ENCODE measurements at regions not wholly inside any gene's neighbourhood (a gene's known extent, or its start where the extent isn't known, plus 50 kb on each side); places are given as distances from the start of the nearest gene placed in this dataset.

GRCh38 chr9:115207003-115207836 lies 89.3 kb upstream of the TNC start:
- H3K27me3 ChIP-seq (ENCODE audit: insufficient read depth): no peaks in the 10 kb centered on the region
- no peaks in the 10 kb centered on the region for H3K36me3 ChIP-seq (replicated peaks in 1 of 2; ENCODE audit: control insufficient read depth in 1 of 2, insufficient read depth in 2 of 2, low read length in 1 of 2)
- peak overlapping the region; percentile 73 to 89 for H3K27ac ChIP-seq (ENCODE audit: low read depth in 2 of 2, low read length in 1 of 2)
- H3K9me2 ChIP-seq: no peaks in the 10 kb centered on the region
- H3K4me3 ChIP-seq (ENCODE audit: low read depth in 2 of 2, low read length in 1 of 2): no peak overlapping the region
- POLR2A ChIA-PET: no interaction called here
- TF ChIP-seq PBX3 (IDR thresholded peaks at IDR 0.05) (peak; percentile 37; the same call in 1 of the 2 replicates), USF1 (IDR thresholded peaks at IDR 0.05; ENCODE audit: borderline replicate concordance, low read depth) (no peak), SMC3 (IDR thresholded peaks at IDR 0.05; ENCODE audit: low read depth, low read length) (no peak), IRF3 (IDR thresholded peaks at IDR 0.05; ENCODE audit: low read depth, low read length) (no peak), USF2 (IDR thresholded peaks at IDR 0.05; ENCODE audit: borderline replicate concordance, low read depth, low read length) (no peak), EP300 (IDR thresholded peaks at IDR 0.05; ENCODE audit: borderline replicate concordance in 1 of 2, low read depth in 1 of 2, low read length in 1 of 2) (peak in 1 of 2 experiments; percentile 11; a peak in 1 of 4 replicates), RCOR1 (IDR thresholded peaks at IDR 0.05; ENCODE audit: low read length) (no peak), SIN3A (IDR thresholded peaks at IDR 0.05; ENCODE audit: borderline replicate concordance, low read depth, low read length) (no peak)
- CTCF ChIA-PET: interaction anchor here (0.6 kb wide), 1 partner anchor 29 kb away, joined by 3 read pairs; no protein-coding TSS in a partner anchor
- WGBS (ENCODE audit: low lambda C conversion rate): 61% methylated on average over 3 of the region's 3 CpGs
- H3K4me1 ChIP-seq (ENCODE audit: control insufficient read depth in 1 of 2, insufficient read depth in 2 of 2, low read depth in 1 of 2, low read length in 1 of 2): peaks cover 22 to 58% of the 10 kb centered on the region in 2 experiments
- no peak for DNase-seq
- no peaks in the 10 kb centered on the region for H3K79me2 ChIP-seq (ENCODE audit: insufficient read depth)
- H3K9me3 ChIP-seq: no peaks in the 10 kb centered on the region
- H3K4me2 ChIP-seq: no peak overlapping the region
- H2AFZ ChIP-seq (ENCODE audit: low read depth): no peak overlapping the region; the same call in 1 of the 2 replicates
- H3K9ac ChIP-seq: no peak overlapping the region; the same call in 1 of the 2 replicates
- no peaks in the 10 kb centered on the region for H4K20me1 ChIP-seq (ENCODE audit: insufficient read depth)
- peaks cover 65% of the 10 kb centered on the region for H3F3A ChIP-seq (replicated peaks; ENCODE audit: insufficient read depth)

- peaks cover 54% of the 10 kb centered on the region for H3F3A ChIP-seq (replicated peaks; ENCODE audit: insufficient read depth)
- no peaks in the 10 kb centered on the region for H4K20me1 ChIP-seq (ENCODE audit: insufficient read depth)
- H3K4me3 ChIP-seq (ENCODE audit: low read depth in 2 of 2, low read length in 1 of 2): no peak overlapping the region
- no peaks in the 10 kb centered on the region for H3K9me3 ChIP-seq
- no peaks in the 10 kb centered on the region for H3K36me3 ChIP-seq (replicated peaks in 1 of 2; ENCODE audit: control insufficient read depth in 1 of 2, insufficient read depth in 2 of 2, low read length in 1 of 2)
- no peaks in the 10 kb centered on the region for H3K9me2 ChIP-seq
- POLR2A ChIA-PET: no interaction called here
- no peaks in the 10 kb centered on the region for H3K79me2 ChIP-seq (ENCODE audit: insufficient read depth)
- H3K27me3 ChIP-seq (ENCODE audit: insufficient read depth): no peaks in the 10 kb centered on the region
- H3K4me1 ChIP-seq (ENCODE audit: control insufficient read depth in 1 of 2, insufficient read depth in 2 of 2, low read depth in 1 of 2, low read length in 1 of 2): peaks cover 12 to 50% of the 10 kb centered on the region in 2 experiments
- H3K4me2 ChIP-seq: peak overlapping the region; percentile 16; the same call in 1 of the 2 replicates
- DNase-seq: no peak
- H3K27ac ChIP-seq (ENCODE audit: low read depth in 2 of 2, low read length in 1 of 2): peak overlapping the region; percentile 73 to 89
- CTCF ChIA-PET: no interaction called here
- H2AFZ ChIP-seq (ENCODE audit: low read depth): no peak overlapping the region
- H3K9ac ChIP-seq: no peak overlapping the region
- TF ChIP-seq ZBTB33 (IDR thresholded peaks at IDR 0.05; ENCODE audit: borderline replicate concordance, low read depth) (no peak), SMC3 (IDR thresholded peaks at IDR 0.05; ENCODE audit: low read depth, low read length) (no peak), FOXJ3 (CRISPR knock-in tag; IDR thresholded peaks at IDR 0.05) (no peak), NRF1 (IDR thresholded peaks at IDR 0.05; ENCODE audit: low read depth, low read length) (no peak), RFX5 (IDR thresholded peaks at IDR 0.05; ENCODE audit: low read length) (no peak), CHD2 (IDR thresholded peaks at IDR 0.05; ENCODE audit: low read length, partially characterized antibody) (no peak), MEF2A (IDR thresholded peaks at IDR 0.05; ENCODE audit: borderline replicate concordance, low read depth) (peak; percentile 16; the same call in 1 of the 2 replicates), NFIC (IDR thresholded peaks at IDR 0.05; ENCODE audit: borderline replicate concordance) (0 out of 2 replicates have a peak, but pooled peaks have one; percentile 15), MAX (IDR thresholded peaks at IDR 0.05; ENCODE audit: low read depth) (no peak), RXRA (IDR thresholded peaks at IDR 0.05; ENCODE audit: borderline replicate concordance, low read depth) (no peak), MXI1 (IDR thresholded peaks at IDR 0.05; ENCODE audit: low read depth, low read length) (no peak), YY1 (IDR thresholded peaks at IDR 0.05; ENCODE audit: low read depth) (no peak), TEAD4 (IDR thresholded peaks at IDR 0.05; ENCODE audit: borderline replicate concordance, insufficient read depth) (peak; percentile 71; the same call in 1 of the 2 replicates), RCOR1 (IDR thresholded peaks at IDR 0.05; ENCODE audit: low read length) (no peak), JUND (IDR thresholded peaks at IDR 0.05) (peak; percentile 50)
Observed at GRCh38 chr9:115208501-115208900, 90.5 kb upstream of the TNC start.

All from SK-N-SH (cell line).